GM12878 (cell line): ENCODE measurements at regions not wholly inside any gene's neighbourhood (a gene's known extent, or its start where the extent isn't known, plus 50 kb on each side); places are given as distances from the start of the nearest gene placed in this dataset.

ENCODE experiments used
- ATAC-seq: fragments of 200-7000 bp; cut with Tn5 transposase; 3 replicates; pipeline ENCODE4 v1.9.1; 2020; ENCODE audit warnings: mild to moderate bottlenecking, moderate library complexity
- BruUV-seq: library from RNA; stranded (reverse); fragments of 400-500 nt; replicated peaks from 2 replicates; lab custom pipeline; 2021; lab: Mats Ljungman, UMichigan
- CTCF ChIA-PET: fragments of 300-600 bp; sonication (Branson Sonifier 250); formaldehyde crosslinking; extraction: SDS; loops from one replicate; lab custom pipeline; 2021; ENCODE audit warnings: inconsistent platforms; lab: Yijun Ruan, JAX
- POLR2A ChIA-PET: fragments of 350-600 bp; formaldehyde crosslinking; extraction: SDS; loops from one replicate; lab custom pipeline; 2021; ENCODE audit warnings: inconsistent platforms; lab: Charles Lee
- RAD21 ChIA-PET: fragments of 300-600 bp; sonication (Branson Sonifier 250); formaldehyde crosslinking; loops from one replicate; lab custom pipeline; 2023; ENCODE audit warnings: antibody characterized with exemption; ENCODE audit not compliant: unreplicated experiment; lab: Charles Lee
- SMC1A ChIA-PET: fragments of 300-600 bp; sonication (Branson Sonifier 250); formaldehyde crosslinking; loops from one replicate; lab custom pipeline; 2023; ENCODE audit not compliant: unreplicated experiment, uncharacterized antibody; lab: Charles Lee
- DNase-seq: peaks from one replicate; pipeline ENCODE4 v3.0.0-alpha.2; 2011; ENCODE audit warnings: low read depth, low spot score
- FAIRE-seq: peaks from 3 replicates; lab custom pipeline; 2011; peaks lifted over from hg19 to GRCh38; lab: Jason Lieb, UNC
- H2AFZ ChIP-seq: 2 replicates; pipeline ENCODE4 v1.6.0; 2011; ENCODE audit warnings: low read depth, low read length, control low read depth; ENCODE audit not compliant: control insufficient read depth
- H3K27ac ChIP-seq: 2 replicates; pipeline ENCODE4 v1.5.1; 2011; ENCODE audit warnings: control low read depth; ENCODE audit not compliant: control insufficient read depth, insufficient read depth
- H3K27me3 ChIP-seq, 2 experiments: replicated peaks in 1 of 2; 2 replicates each; pipeline versions ENCODE4 v1.6.0 to v1.6.1; 2011; ENCODE audit warnings: low read length in 1 of 2; ENCODE audit not compliant: control insufficient read depth in 2 of 2, insufficient read depth in 2 of 2
- H3K36me3 ChIP-seq, 2 experiments: 2 replicates each; pipeline ENCODE4 v1.5.1; 2011; ENCODE audit warnings: low read length in 1 of 2; ENCODE audit not compliant: control insufficient read depth in 2 of 2, insufficient read depth in 2 of 2
- H3K4me1 ChIP-seq: 2 replicates; pipeline ENCODE4 v1.6.1; 2011; ENCODE audit warnings: mild to moderate bottlenecking, low read length, moderate library complexity, mixed read lengths; ENCODE audit not compliant: control insufficient read depth, insufficient read depth
- H3K4me2 ChIP-seq: 2 replicates; pipeline ENCODE4 v1.6.0; 2011; ENCODE audit warnings: control low read depth; ENCODE audit not compliant: control insufficient read depth, insufficient read depth
- H3K4me3 ChIP-seq: fragments of 200-600 bp; sonication (generic); 2 replicates; pipeline ENCODE4 v1.5.1; 2016
- H3K79me2 ChIP-seq: 2 replicates; pipeline ENCODE4 v1.6.0; 2011; ENCODE audit warnings: low read length; ENCODE audit not compliant: control insufficient read depth, insufficient read depth
- H3K9ac ChIP-seq: 2 replicates; pipeline ENCODE4 v1.8.0; 2011; ENCODE audit warnings: low read length, control low read depth, mixed read lengths; ENCODE audit not compliant: control insufficient read depth, insufficient read depth
- H3K9me3 ChIP-seq: replicated peaks from 3 replicates; pipeline ENCODE4 v1.5.1; 2011; ENCODE audit warnings: mild to moderate bottlenecking, low read length; ENCODE audit not compliant: control insufficient read depth, insufficient read depth
- H4K20me1 ChIP-seq: 2 replicates; pipeline ENCODE4 v1.6.0; 2011; ENCODE audit not compliant: control insufficient read depth, insufficient read depth
- BACH1 ChIP-seq: fragments of 450-650 bp; IDR thresholded peaks from 2 replicates; pipeline ENCODE4 v1.6.1; 2017; ENCODE audit warnings: mild to moderate bottlenecking, borderline replicate concordance
- BHLHE40 ChIP-seq, 2 experiments: fragments of 450-650 bp in 1 of 2; IDR thresholded peaks; 2 replicates each; pipeline ENCODE4 v1.6.1; 2011 to 2017; ENCODE audit warnings: low read depth in 2 of 2, borderline replicate concordance in 1 of 2, improper control_type of control experiment in 1 of 2, low read length in 1 of 2, mild to moderate bottlenecking in 1 of 2
- BMI1 ChIP-seq: fragments of 450-650 bp; IDR thresholded peaks from 2 replicates; pipeline ENCODE4 v1.6.1; 2016; ENCODE audit warnings: mild to moderate bottlenecking, moderate library complexity, borderline replicate concordance
- CREB1 ChIP-seq: IDR thresholded peaks from 2 replicates; pipeline ENCODE4 v1.6.1; 2012; ENCODE audit warnings: low read depth, mild to moderate bottlenecking, inconsistent platforms
- ESRRA ChIP-seq: IDR thresholded peaks from 2 replicates; pipeline ENCODE4 v1.6.1; 2012; ENCODE audit warnings: mild to moderate bottlenecking, low read length, improper control_type of control experiment
- FOXK2 ChIP-seq: fragments of 450-650 bp; IDR thresholded peaks from 2 replicates; pipeline ENCODE4 v1.6.1; 2017; ENCODE audit warnings: mild to moderate bottlenecking, moderate library complexity
- POU2F2 ChIP-seq: IDR thresholded peaks from 3 replicates; pipeline ENCODE4 v1.6.1; 2011; ENCODE audit warnings: low read depth, mild to moderate bottlenecking, low read length, borderline replicate concordance
- SMARCA5 ChIP-seq: fragments of 450-650 bp; IDR thresholded peaks from 2 replicates; pipeline ENCODE4 v1.6.1; 2017; ENCODE audit warnings: mild to moderate bottlenecking
- TCF12 ChIP-seq: IDR thresholded peaks from 2 replicates; pipeline ENCODE4 v1.6.1; 2011; ENCODE audit warnings: low read depth, mild to moderate bottlenecking, low read length
- in situ Hi-C: fragments of 300-500 bp; cut with MboI; formaldehyde crosslinking; loops from 9 replicates; pipeline ENCODE4 v1.14.3; 2018; ENCODE audit warnings: mixed read lengths
- intact Hi-C: fragments of 100-400 bp; cut with micrococcal nuclease; formaldehyde crosslinking; loops from one replicate; pipeline ENCODE4 v1.14.2; 2022; ENCODE audit not compliant: unreplicated experiment
- TF ChIP-seq, protein P1 (sequence below): fragments of 450-650 bp; IDR thresholded peaks from 2 replicates; pipeline ENCODE4 v1.6.1; 2016; ENCODE audit warnings: mild to moderate bottlenecking
- TF ChIP-seq, protein P2 (sequence below): IDR thresholded peaks from 2 replicates; pipeline ENCODE4 v1.6.1; 2011; ENCODE audit warnings: borderline replicate concordance, low read depth, mild to moderate bottlenecking, moderate library complexity, mixed read lengths, low read length; ENCODE audit not compliant: insufficient read depth; ENCODE audit errors: extremely low read length
- TF ChIP-seq, protein P3 (sequence below), 3 experiments: IDR thresholded peaks in 2 of 3; conservative IDR thresholded peaks in 1 of 3; 2 replicates each; pipeline ENCODE4 v1.5.1; 2011; ENCODE audit warnings: low read depth in 3 of 3, low read length in 3 of 3, mild to moderate bottlenecking in 3 of 3, control low read depth in 2 of 3, moderate library complexity in 2 of 3, inconsistent platforms in 1 of 3, mixed read lengths in 1 of 3; ENCODE audit not compliant: control insufficient read depth in 2 of 3, insufficient read depth in 1 of 3; ENCODE audit errors: extremely low read depth in 1 of 3
- TF ChIP-seq, protein P4 (sequence below): fragments of 450-650 bp; IDR thresholded peaks from 2 replicates; pipeline ENCODE4 v1.6.1; 2017; ENCODE audit warnings: antibody characterized with exemption, mild to moderate bottlenecking, moderate library complexity
- TF ChIP-seq, protein P5 (sequence below): fragments of 450-650 bp; IDR thresholded peaks from 2 replicates; pipeline ENCODE4 v1.6.1; 2018; ENCODE audit warnings: mild to moderate bottlenecking, low read depth, moderate library complexity; ENCODE audit not compliant: partially characterized antibody

DNA sequence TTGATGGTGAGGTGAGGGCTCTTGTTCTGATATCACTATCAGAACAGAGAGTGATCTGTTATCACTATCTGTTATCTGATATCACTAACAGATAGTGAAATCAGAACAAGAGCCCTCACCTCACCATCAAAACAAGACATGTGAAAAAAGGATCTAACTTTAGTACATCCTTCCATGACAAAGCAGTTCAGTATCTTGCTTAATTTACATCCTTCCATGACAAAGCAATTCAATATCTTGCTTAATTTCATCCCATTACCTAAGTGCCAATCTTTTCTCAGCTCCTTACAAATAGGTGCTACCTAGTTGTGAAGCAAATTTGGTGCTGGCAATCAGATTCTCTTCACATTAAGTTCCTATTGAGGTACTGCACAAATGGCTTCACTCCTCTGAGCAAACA, 1865.6 kb upstream of the FLRT2 start:
- in situ Hi-C loops, result no loop called here
- ChIA-PET POLR2A (no interaction called here), RAD21 (no interaction called here), CTCF (no interaction called here), SMC1A (no interaction called here)
- intact Hi-C loops, result no loop called here
- H3K4me3 ChIP-seq, result no peak overlapping the region
- DNase-seq (no peak), ATAC-seq (no peak), FAIRE-seq (no peak)
- no peaks in the 10 kb centered on the region for H3K79me2 ChIP-seq
- H4K20me1 ChIP-seq, result no peaks in the 10 kb centered on the region
- H3K9ac ChIP-seq, result no peak overlapping the region
- no peak overlapping the region for H3K27ac ChIP-seq
- H3K9me3 ChIP-seq, result no peaks in the 10 kb centered on the region
- no peaks in the 10 kb centered on the region for H3K4me1 ChIP-seq
- TF ChIP-seq BHLHE40 (IDR thresholded peaks at IDR 0.05; ENCODE audit: borderline replicate concordance in 1 of 2, low read depth in 2 of 2, low read length in 1 of 2), result no peak
- no peak for TF ChIP-seq CREB1
- TF ChIP-seq TCF12, result no peak
- no peak for TF ChIP-seq FOXK2
- TF ChIP-seq, protein P1, sequence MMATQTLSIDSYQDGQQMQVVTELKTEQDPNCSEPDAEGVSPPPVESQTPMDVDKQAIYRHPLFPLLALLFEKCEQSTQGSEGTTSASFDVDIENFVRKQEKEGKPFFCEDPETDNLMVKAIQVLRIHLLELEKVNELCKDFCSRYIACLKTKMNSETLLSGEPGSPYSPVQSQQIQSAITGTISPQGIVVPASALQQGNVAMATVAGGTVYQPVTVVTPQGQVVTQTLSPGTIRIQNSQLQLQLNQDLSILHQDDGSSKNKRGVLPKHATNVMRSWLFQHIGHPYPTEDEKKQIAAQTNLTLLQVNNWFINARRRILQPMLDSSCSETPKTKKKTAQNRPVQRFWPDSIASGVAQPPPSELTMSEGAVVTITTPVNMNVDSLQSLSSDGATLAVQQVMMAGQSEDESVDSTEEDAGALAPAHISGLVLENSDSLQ, result no peak
- no peak for TF ChIP-seq SMARCA5
- TF ChIP-seq, protein P2, sequence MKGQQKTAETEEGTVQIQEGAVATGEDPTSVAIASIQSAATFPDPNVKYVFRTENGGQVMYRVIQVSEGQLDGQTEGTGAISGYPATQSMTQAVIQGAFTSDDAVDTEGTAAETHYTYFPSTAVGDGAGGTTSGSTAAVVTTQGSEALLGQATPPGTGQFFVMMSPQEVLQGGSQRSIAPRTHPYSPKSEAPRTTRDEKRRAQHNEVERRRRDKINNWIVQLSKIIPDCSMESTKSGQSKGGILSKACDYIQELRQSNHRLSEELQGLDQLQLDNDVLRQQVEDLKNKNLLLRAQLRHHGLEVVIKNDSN, result no peak
- no peak for TF ChIP-seq ESRRA
- TF ChIP-seq, protein P3, sequence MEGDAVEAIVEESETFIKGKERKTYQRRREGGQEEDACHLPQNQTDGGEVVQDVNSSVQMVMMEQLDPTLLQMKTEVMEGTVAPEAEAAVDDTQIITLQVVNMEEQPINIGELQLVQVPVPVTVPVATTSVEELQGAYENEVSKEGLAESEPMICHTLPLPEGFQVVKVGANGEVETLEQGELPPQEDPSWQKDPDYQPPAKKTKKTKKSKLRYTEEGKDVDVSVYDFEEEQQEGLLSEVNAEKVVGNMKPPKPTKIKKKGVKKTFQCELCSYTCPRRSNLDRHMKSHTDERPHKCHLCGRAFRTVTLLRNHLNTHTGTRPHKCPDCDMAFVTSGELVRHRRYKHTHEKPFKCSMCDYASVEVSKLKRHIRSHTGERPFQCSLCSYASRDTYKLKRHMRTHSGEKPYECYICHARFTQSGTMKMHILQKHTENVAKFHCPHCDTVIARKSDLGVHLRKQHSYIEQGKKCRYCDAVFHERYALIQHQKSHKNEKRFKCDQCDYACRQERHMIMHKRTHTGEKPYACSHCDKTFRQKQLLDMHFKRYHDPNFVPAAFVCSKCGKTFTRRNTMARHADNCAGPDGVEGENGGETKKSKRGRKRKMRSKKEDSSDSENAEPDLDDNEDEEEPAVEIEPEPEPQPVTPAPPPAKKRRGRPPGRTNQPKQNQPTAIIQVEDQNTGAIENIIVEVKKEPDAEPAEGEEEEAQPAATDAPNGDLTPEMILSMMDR (IDR thresholded peaks at IDR 0.05 in 2 of 3, conservative IDR thresholded peaks at IDR 0.05 in 1 of 3; ENCODE audit: control insufficient read depth in 2 of 3, extremely low read depth in 1 of 3, insufficient read depth in 1 of 3, low read depth in 3 of 3, low read length in 3 of 3), result no peak
- TF ChIP-seq BMI1, result no peak
- TF ChIP-seq, protein P4, sequence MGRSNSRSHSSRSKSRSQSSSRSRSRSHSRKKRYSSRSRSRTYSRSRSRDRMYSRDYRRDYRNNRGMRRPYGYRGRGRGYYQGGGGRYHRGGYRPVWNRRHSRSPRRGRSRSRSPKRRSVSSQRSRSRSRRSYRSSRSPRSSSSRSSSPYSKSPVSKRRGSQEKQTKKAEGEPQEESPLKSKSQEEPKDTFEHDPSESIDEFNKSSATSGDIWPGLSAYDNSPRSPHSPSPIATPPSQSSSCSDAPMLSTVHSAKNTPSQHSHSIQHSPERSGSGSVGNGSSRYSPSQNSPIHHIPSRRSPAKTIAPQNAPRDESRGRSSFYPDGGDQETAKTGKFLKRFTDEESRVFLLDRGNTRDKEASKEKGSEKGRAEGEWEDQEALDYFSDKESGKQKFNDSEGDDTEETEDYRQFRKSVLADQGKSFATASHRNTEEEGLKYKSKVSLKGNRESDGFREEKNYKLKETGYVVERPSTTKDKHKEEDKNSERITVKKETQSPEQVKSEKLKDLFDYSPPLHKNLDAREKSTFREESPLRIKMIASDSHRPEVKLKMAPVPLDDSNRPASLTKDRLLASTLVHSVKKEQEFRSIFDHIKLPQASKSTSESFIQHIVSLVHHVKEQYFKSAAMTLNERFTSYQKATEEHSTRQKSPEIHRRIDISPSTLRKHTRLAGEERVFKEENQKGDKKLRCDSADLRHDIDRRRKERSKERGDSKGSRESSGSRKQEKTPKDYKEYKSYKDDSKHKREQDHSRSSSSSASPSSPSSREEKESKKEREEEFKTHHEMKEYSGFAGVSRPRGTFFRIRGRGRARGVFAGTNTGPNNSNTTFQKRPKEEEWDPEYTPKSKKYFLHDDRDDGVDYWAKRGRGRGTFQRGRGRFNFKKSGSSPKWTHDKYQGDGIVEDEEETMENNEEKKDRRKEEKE, result no peak
- TF ChIP-seq, protein P5, sequence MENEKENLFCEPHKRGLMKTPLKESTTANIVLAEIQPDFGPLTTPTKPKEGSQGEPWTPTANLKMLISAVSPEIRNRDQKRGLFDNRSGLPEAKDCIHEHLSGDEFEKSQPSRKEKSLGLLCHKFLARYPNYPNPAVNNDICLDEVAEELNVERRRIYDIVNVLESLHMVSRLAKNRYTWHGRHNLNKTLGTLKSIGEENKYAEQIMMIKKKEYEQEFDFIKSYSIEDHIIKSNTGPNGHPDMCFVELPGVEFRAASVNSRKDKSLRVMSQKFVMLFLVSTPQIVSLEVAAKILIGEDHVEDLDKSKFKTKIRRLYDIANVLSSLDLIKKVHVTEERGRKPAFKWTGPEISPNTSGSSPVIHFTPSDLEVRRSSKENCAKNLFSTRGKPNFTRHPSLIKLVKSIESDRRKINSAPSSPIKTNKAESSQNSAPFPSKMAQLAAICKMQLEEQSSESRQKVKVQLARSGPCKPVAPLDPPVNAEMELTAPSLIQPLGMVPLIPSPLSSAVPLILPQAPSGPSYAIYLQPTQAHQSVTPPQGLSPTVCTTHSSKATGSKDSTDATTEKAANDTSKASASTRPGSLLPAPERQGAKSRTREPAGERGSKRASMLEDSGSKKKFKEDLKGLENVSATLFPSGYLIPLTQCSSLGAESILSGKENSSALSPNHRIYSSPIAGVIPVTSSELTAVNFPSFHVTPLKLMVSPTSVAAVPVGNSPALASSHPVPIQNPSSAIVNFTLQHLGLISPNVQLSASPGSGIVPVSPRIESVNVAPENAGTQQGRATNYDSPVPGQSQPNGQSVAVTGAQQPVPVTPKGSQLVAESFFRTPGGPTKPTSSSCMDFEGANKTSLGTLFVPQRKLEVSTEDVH, result no peak
- TF ChIP-seq POU2F2, result no peak
- TF ChIP-seq BACH1, result no peak
- no peak overlapping the region for H3K4me2 ChIP-seq
- no peaks in the 10 kb centered on the region for H3K36me3 ChIP-seq
- H2AFZ ChIP-seq, result no peak overlapping the region
- BruUV-seq, result no TSS peak
- H3K27me3 ChIP-seq, result no peaks in the 10 kb centered on the region
